H9 (cell line): ENCODE measurements at regions not wholly inside any gene's neighbourhood (a gene's known extent, or its start where the extent isn't known, plus 50 kb on each side); places are given as distances from the start of the nearest gene placed in this dataset.

Source experiments
- DNase-seq: peaks from one replicate; pipeline ENCODE4 v3.0.0-alpha.2; 2017
- H2AFZ ChIP-seq: one replicate; pipeline ENCODE4 v1.6.1; 2013; ENCODE audit warnings: mild to moderate bottlenecking, low read length, control low read depth, moderate library complexity
- H2AK5ac ChIP-seq: 2 replicates; pipeline ENCODE4 v1.6.1; 2013; ENCODE audit warnings: low read length, control low read depth, mixed read lengths; ENCODE audit not compliant: insufficient read length
- H2BK120ac ChIP-seq: one replicate; pipeline ENCODE4 v1.6.1; 2013; ENCODE audit warnings: low read depth, mild to moderate bottlenecking, low read length, control low read depth, inconsistent platforms; ENCODE audit not compliant: poor library complexity, severe bottlenecking
- H2BK12ac ChIP-seq: 2 replicates; pipeline ENCODE4 v1.6.1; 2013; ENCODE audit warnings: low read length, control low read depth, mixed read lengths, low read depth; ENCODE audit not compliant: insufficient read length
- H2BK15ac ChIP-seq: 2 replicates; pipeline ENCODE4 v1.6.1; 2013; ENCODE audit warnings: low read depth, low read length, control low read depth
- H2BK20ac ChIP-seq: one replicate; pipeline ENCODE4 v1.6.1; 2013; ENCODE audit warnings: low read depth, mild to moderate bottlenecking, low read length, control low read depth, inconsistent platforms; ENCODE audit not compliant: poor library complexity, severe bottlenecking
- H2BK5ac ChIP-seq: 2 replicates; pipeline ENCODE4 v1.6.1; 2013; ENCODE audit warnings: low read length, control low read depth, mixed read lengths; ENCODE audit not compliant: insufficient read length
- H3K14ac ChIP-seq: 2 replicates; pipeline ENCODE4 v1.6.1; 2013; ENCODE audit warnings: low read length, control low read depth; ENCODE audit not compliant: insufficient read depth
- H3K18ac ChIP-seq: 2 replicates; pipeline ENCODE4 v1.6.1; 2013; ENCODE audit warnings: low read depth, mild to moderate bottlenecking, mixed read lengths, low read length, control low read depth; ENCODE audit not compliant: insufficient read length
- H3K23ac ChIP-seq: 2 replicates; pipeline ENCODE4 v1.6.1; 2013; ENCODE audit warnings: low read length, control low read depth, mixed read lengths, low read depth; ENCODE audit not compliant: insufficient read length
- H3K23me2 ChIP-seq: 2 replicates; pipeline ENCODE4 v1.6.1; 2013; ENCODE audit warnings: low read depth, mild to moderate bottlenecking, mixed read lengths, low read length, control low read depth; ENCODE audit not compliant: insufficient read length, poor library complexity, severe bottlenecking
- H3K27ac ChIP-seq: 2 replicates; pipeline ENCODE4 v1.5.1; 2013; ENCODE audit warnings: low read length, control low read depth, mixed read lengths, low read depth; ENCODE audit not compliant: insufficient read length
- H3K27me3 ChIP-seq: 2 replicates; pipeline ENCODE4 v1.6.1; 2013; ENCODE audit warnings: low read length, control low read depth, inconsistent platforms; ENCODE audit not compliant: insufficient read depth
- H3K4ac ChIP-seq: 2 replicates; pipeline ENCODE4 v1.6.1; 2013; ENCODE audit warnings: low read depth, mild to moderate bottlenecking, control low read depth, inconsistent platforms, low read length, moderate library complexity
- H3K4me1 ChIP-seq: 2 replicates; pipeline ENCODE4 v1.6.1; 2013; ENCODE audit warnings: low read length, control low read depth, inconsistent platforms; ENCODE audit not compliant: insufficient read depth
- H3K4me2 ChIP-seq: 2 replicates; pipeline ENCODE4 v1.6.1; 2013; ENCODE audit warnings: low read length, control low read depth, mixed read lengths; ENCODE audit not compliant: insufficient read length, insufficient read depth
- H3K56ac ChIP-seq: 2 replicates; pipeline ENCODE4 v1.6.1; 2013; ENCODE audit warnings: low read depth, mild to moderate bottlenecking, mixed read lengths, low read length, control low read depth; ENCODE audit not compliant: insufficient read length
- H3K79me1 ChIP-seq: 2 replicates; pipeline ENCODE4 v1.6.1; 2013; ENCODE audit warnings: low read depth, mild to moderate bottlenecking, moderate library complexity, low read length, control low read depth, inconsistent platforms; ENCODE audit not compliant: insufficient read depth, poor library complexity, severe bottlenecking
- H3K79me2 ChIP-seq: 2 replicates; pipeline ENCODE4 v1.6.1; 2013; ENCODE audit warnings: low read length, control low read depth, inconsistent platforms; ENCODE audit not compliant: insufficient read depth
- H3K9ac ChIP-seq: 2 replicates; pipeline ENCODE4 v1.6.1; 2013; ENCODE audit warnings: low read length, control low read depth, mixed read lengths; ENCODE audit not compliant: insufficient read length; ENCODE audit errors: extremely low read depth
- H3K9me3 ChIP-seq: one replicate; pipeline ENCODE4 v1.6.1; 2013; ENCODE audit warnings: low read depth, low read length, inconsistent platforms; ENCODE audit not compliant: control insufficient read depth
- H3T11ph ChIP-seq: one replicate; pipeline ENCODE4 v1.6.1; 2013; ENCODE audit warnings: mild to moderate bottlenecking, low read length, control low read depth, inconsistent platforms
- H4K20me1 ChIP-seq: one replicate; pipeline ENCODE4 v1.6.1; 2013; ENCODE audit not compliant: control insufficient read depth, insufficient read length, insufficient read depth
- H4K5ac ChIP-seq: 2 replicates; pipeline ENCODE4 v1.6.1; 2013; ENCODE audit warnings: low read depth, mild to moderate bottlenecking, mixed read lengths, low read length, control low read depth; ENCODE audit not compliant: insufficient read length
- H4K8ac ChIP-seq: replicated peaks from 2 replicates; pipeline ENCODE4 v1.6.1; 2013; ENCODE audit warnings: low read length, control low read depth, mixed read lengths, low read depth; ENCODE audit not compliant: insufficient read length
- H4K91ac ChIP-seq: 2 replicates; pipeline ENCODE4 v1.6.1; 2013; ENCODE audit warnings: low read depth, mild to moderate bottlenecking, moderate library complexity, mixed read lengths, low read length, control low read depth; ENCODE audit not compliant: insufficient read length
- H3K27ac Mint-ChIP-seq, 3 experiments: 2 replicates in 2 of 3; 3 replicates in 1 of 3; pipeline ENCODE4 v1.8.0; 2020 to 2021; ENCODE audit warnings: mixed read lengths in 3 of 3, mild to moderate bottlenecking in 1 of 3, moderate library complexity in 1 of 3
- H3K27me3 Mint-ChIP-seq: 2 replicates; pipeline ENCODE4 v1.8.0; 2021; ENCODE audit warnings: low read depth, mild to moderate bottlenecking, moderate library complexity, mixed read lengths
- H3K36me3 Mint-ChIP-seq, 3 experiments: 2 replicates in 2 of 3; 3 replicates in 1 of 3; pipeline ENCODE4 v1.8.0; 2020 to 2021; ENCODE audit warnings: low read depth in 3 of 3, mixed read lengths in 3 of 3; ENCODE audit not compliant: insufficient read depth in 1 of 3
- H3K4me1 Mint-ChIP-seq, 2 experiments: 2 replicates each; pipeline ENCODE4 v1.8.0; 2020; ENCODE audit warnings: mixed read lengths in 2 of 2
- H3K4me3 Mint-ChIP-seq, 2 experiments: 2 replicates in 1 of 2; 3 replicates in 1 of 2; pipeline ENCODE4 v1.8.0; 2020 to 2021; ENCODE audit warnings: mild to moderate bottlenecking in 2 of 2, mixed read lengths in 2 of 2, moderate library complexity in 1 of 2
- H3K9me3 Mint-ChIP-seq, 2 experiments: 2 replicates in 1 of 2; 3 replicates in 1 of 2; pipeline ENCODE4 v1.8.0; 2020; ENCODE audit warnings: mild to moderate bottlenecking in 2 of 2, mixed read lengths in 2 of 2, moderate library complexity in 1 of 2
- WGBS: extraction: QIAGEN DNeasy Blood & Tissue Kit; methylation state at CpG from one replicate; pipeline ENCODE4 v1.1.7; 2013; ENCODE audit warnings: missing lambda C conversion rate, low lambda C conversion rate, mixed read lengths; ENCODE audit not compliant: insufficient read length; ENCODE audit errors: extremely low coverage; 5-methylcytosine and 5-hydroxymethylcytosine counted together
- TF ChIP-seq, protein P1 (sequence below): fragments of 200-600 bp; sonication (generic); conservative IDR thresholded peaks from 3 replicates; pipeline ENCODE4 v1.8.0; 2021; ENCODE audit warnings: antibody characterized with exemption, mild to moderate bottlenecking

DNA sequence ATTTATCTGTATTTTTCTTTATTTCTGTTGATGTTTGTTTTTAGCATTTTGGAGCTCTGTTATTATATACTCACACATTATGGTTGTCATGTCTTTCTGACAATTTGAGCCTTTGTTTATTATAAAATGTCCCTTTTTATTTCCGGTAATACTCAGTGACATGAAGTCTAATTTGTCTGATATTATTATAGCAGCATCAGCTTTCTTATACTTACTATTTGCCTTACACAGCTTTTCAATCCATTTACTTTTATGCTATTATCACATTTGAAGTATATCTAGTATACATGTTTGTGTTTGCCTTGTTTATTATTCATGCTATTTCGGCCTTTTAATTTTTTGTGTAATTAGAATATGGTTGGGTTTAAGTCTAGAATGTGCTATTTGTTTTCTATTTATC, 430.6 kb upstream of the FANCL start:
- no peaks in the 10 kb centered on the region for H4K20me1 ChIP-seq
- H3K4me2 ChIP-seq: no peak overlapping the region
- no peaks in the 10 kb centered on the region for H3K27me3 Mint-ChIP-seq
- TF ChIP-seq, protein P1, sequence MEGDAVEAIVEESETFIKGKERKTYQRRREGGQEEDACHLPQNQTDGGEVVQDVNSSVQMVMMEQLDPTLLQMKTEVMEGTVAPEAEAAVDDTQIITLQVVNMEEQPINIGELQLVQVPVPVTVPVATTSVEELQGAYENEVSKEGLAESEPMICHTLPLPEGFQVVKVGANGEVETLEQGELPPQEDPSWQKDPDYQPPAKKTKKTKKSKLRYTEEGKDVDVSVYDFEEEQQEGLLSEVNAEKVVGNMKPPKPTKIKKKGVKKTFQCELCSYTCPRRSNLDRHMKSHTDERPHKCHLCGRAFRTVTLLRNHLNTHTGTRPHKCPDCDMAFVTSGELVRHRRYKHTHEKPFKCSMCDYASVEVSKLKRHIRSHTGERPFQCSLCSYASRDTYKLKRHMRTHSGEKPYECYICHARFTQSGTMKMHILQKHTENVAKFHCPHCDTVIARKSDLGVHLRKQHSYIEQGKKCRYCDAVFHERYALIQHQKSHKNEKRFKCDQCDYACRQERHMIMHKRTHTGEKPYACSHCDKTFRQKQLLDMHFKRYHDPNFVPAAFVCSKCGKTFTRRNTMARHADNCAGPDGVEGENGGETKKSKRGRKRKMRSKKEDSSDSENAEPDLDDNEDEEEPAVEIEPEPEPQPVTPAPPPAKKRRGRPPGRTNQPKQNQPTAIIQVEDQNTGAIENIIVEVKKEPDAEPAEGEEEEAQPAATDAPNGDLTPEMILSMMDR: no peak
- H2AK5ac ChIP-seq: no peak overlapping the region
- no peak overlapping the region for H3K56ac ChIP-seq
- no peak overlapping the region for H2BK15ac ChIP-seq
- no peak overlapping the region for H4K91ac ChIP-seq
- H3K4ac ChIP-seq: no peak overlapping the region
- H3K36me3 Mint-ChIP-seq: no peaks in the 10 kb centered on the region
- H3K23me2 ChIP-seq: no peaks in the 10 kb centered on the region
- no peaks in the 10 kb centered on the region for H3K79me1 ChIP-seq
- H3K4me3 Mint-ChIP-seq: no peak overlapping the region
- H2BK5ac ChIP-seq: no peak overlapping the region
- H2BK20ac ChIP-seq: no peak overlapping the region
- no peaks in the 10 kb centered on the region for H3K4me1 Mint-ChIP-seq
- H2BK120ac ChIP-seq: no peak overlapping the region
- H2BK12ac ChIP-seq: no peak overlapping the region
- no peak overlapping the region for H3K27ac Mint-ChIP-seq
- no peak overlapping the region for H3T11ph ChIP-seq
- H3K27ac ChIP-seq: no peak overlapping the region
- no peak overlapping the region for H3K18ac ChIP-seq
- H3K79me2 ChIP-seq: no peaks in the 10 kb centered on the region
- H3K4me1 ChIP-seq: no peaks in the 10 kb centered on the region
- H3K9ac ChIP-seq: no peak overlapping the region
- no peaks in the 10 kb centered on the region for H3K9me3 ChIP-seq
- H3K9me3 Mint-ChIP-seq: peaks cover 0 to 4% of the 10 kb centered on the region in 2 experiments; a peak in 1 of 5 replicates
- no peak overlapping the region for H4K5ac ChIP-seq
- no peak overlapping the region for H3K23ac ChIP-seq
- no peak overlapping the region for H3K14ac ChIP-seq
- no peak overlapping the region for H2AFZ ChIP-seq
- DNase-seq: no peak
- WGBS: no CpG with 5 or more reads among the region's 2 CpGs
- H4K8ac ChIP-seq: no peak overlapping the region
- H3K27me3 ChIP-seq: no peaks in the 10 kb centered on the region
